CD4-positive, alpha-beta T cell (primary cell): ENCODE measurements at regions not wholly inside any gene's neighbourhood (a gene's known extent, or its start where the extent isn't known, plus 50 kb on each side); places are given as distances from the start of the nearest gene placed in this dataset.

Experiments
- ATAC-seq: fragments of 200-7000 bp; cut with Tn5 transposase; one replicate; pipeline ENCODE4 v1.10.0; 2022; ENCODE audit warnings: mild to moderate bottlenecking; ENCODE audit not compliant: poor library complexity
- CTCF ChIA-PET: fragments of 350-600 bp; sonication (Branson Sonifier 250); formaldehyde crosslinking; loops from one replicate; lab custom pipeline; 2021; ENCODE audit warnings: antibody characterized with exemption, inconsistent platforms; lab: Charles Lee
- POLR2A ChIA-PET: fragments of 350-600 bp; sonication (Branson Sonifier 250); formaldehyde crosslinking; loops from one replicate; lab custom pipeline; 2021; ENCODE audit warnings: antibody characterized with exemption, inconsistent platforms; lab: Charles Lee
- DNase-seq, 14 experiments: peaks; one replicate each; pipeline ENCODE4 v3.0.0-alpha.2; 2013 to 2020; ENCODE audit warnings: mixed read lengths in 2 of 14
- H3K27ac ChIP-seq, 2 donors: one replicate each; pipeline versions ENCODE4 v1.5.1 to v1.7.0; 2013; ENCODE audit warnings: low read length in 2 of 2, low read depth in 1 of 2, mild to moderate bottlenecking in 1 of 2
- H3K27me3 ChIP-seq, 2 experiments: 1 replicate in 1 of 2; 2 replicates in 1 of 2; pipeline versions ENCODE4 v1.6.1 to v1.7.0; 2013; ENCODE audit warnings: low read length in 2 of 2, control low read depth in 1 of 2, mild to moderate bottlenecking in 1 of 2, moderate library complexity in 1 of 2; ENCODE audit not compliant: insufficient read depth in 2 of 2, control insufficient read depth in 1 of 2
- H3K36me3 ChIP-seq: one replicate; pipeline ENCODE4 v1.6.1; 2013; ENCODE audit warnings: low read length, control low read depth; ENCODE audit not compliant: insufficient read depth
- H3K4me1 ChIP-seq: one replicate; pipeline ENCODE4 v1.6.1; 2013; ENCODE audit warnings: low read length, control low read depth; ENCODE audit not compliant: insufficient read depth
- H3K4me3 ChIP-seq: one replicate; pipeline ENCODE4 v1.5.1; 2013; ENCODE audit warnings: mild to moderate bottlenecking, low read length, moderate library complexity
- H3K9me3 ChIP-seq, 2 experiments: 1 replicate in 1 of 2; 2 replicates in 1 of 2; pipeline versions ENCODE4 v1.6.1 to v1.7.0; 2013; ENCODE audit warnings: low read length in 2 of 2, mild to moderate bottlenecking in 2 of 2, control low read depth in 1 of 2, moderate library complexity in 1 of 2; ENCODE audit not compliant: control insufficient read depth in 1 of 2, insufficient read depth in 1 of 2
- H3K27ac Mint-ChIP-seq: one replicate; pipeline ENCODE4 v1.8.0; 2020; ENCODE audit warnings: mixed read lengths
- H3K27me3 Mint-ChIP-seq: one replicate; pipeline ENCODE4 v1.8.0; 2021; ENCODE audit warnings: mixed read lengths
- H3K36me3 Mint-ChIP-seq: one replicate; pipeline ENCODE4 v1.8.0; 2021; ENCODE audit warnings: low read depth, mixed read lengths
- H3K4me1 Mint-ChIP-seq: one replicate; pipeline ENCODE4 v1.8.0; 2021; ENCODE audit warnings: low read depth, mixed read lengths
- H3K4me3 Mint-ChIP-seq: one replicate; pipeline ENCODE4 v1.8.0; 2020; ENCODE audit warnings: mild to moderate bottlenecking, mixed read lengths
- H3K9me3 Mint-ChIP-seq: one replicate; pipeline ENCODE4 v1.8.0; 2020; ENCODE audit warnings: mixed read lengths
- intact Hi-C, 2 experiments: fragments of 100-400 bp; cut with DNase I in 1 of 2; cut with micrococcal nuclease in 1 of 2; formaldehyde crosslinking; loops; one replicate each; pipeline versions ENCODE4 v1.15.1 to v1.9.0; 2023 to 2025; cut with DNase I, micrococcal nuclease
- TF ChIP-seq, protein P1 (sequence below): fragments of 200-600 bp; IDR thresholded peaks from one replicate; pipeline ENCODE4 v1.8.0; 2022; ENCODE audit warnings: antibody characterized with exemption, mild to moderate bottlenecking

DNA sequence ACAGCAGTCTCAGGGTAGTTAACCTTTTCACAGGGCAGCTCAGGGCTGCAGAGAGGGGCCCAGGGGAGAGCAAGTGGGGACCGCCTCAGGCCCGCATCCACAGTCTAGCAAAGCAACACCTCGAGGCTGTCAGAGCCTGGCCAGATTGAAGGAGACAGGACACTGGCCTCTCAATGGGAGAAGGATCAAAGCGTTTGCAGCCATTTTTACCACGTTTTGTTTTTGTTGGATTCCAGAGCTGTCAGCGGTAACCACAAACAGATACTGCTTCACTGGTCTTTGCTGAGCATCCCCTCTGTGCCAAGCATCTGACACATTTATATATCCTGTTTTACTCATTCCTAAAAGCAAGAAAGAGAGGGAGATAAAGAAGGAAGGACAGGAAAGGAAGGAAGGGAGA lies 153.8 kb downstream of the SHQ1 start:
- Mint-ChIP-seq H3K27me3 (no peaks in the 10 kb centered on the region), H3K36me3 (no peaks in the 10 kb centered on the region), H3K4me1 (no peaks in the 10 kb centered on the region), H3K9me3 (no peaks in the 10 kb centered on the region), H3K27ac (no peak overlapping the region), H3K4me3 (no peak overlapping the region)
- no peak overlapping the region for H3K4me3 ChIP-seq
- TF ChIP-seq, protein P1, sequence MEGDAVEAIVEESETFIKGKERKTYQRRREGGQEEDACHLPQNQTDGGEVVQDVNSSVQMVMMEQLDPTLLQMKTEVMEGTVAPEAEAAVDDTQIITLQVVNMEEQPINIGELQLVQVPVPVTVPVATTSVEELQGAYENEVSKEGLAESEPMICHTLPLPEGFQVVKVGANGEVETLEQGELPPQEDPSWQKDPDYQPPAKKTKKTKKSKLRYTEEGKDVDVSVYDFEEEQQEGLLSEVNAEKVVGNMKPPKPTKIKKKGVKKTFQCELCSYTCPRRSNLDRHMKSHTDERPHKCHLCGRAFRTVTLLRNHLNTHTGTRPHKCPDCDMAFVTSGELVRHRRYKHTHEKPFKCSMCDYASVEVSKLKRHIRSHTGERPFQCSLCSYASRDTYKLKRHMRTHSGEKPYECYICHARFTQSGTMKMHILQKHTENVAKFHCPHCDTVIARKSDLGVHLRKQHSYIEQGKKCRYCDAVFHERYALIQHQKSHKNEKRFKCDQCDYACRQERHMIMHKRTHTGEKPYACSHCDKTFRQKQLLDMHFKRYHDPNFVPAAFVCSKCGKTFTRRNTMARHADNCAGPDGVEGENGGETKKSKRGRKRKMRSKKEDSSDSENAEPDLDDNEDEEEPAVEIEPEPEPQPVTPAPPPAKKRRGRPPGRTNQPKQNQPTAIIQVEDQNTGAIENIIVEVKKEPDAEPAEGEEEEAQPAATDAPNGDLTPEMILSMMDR: no peak
- ChIA-PET POLR2A (no interaction called here), CTCF (no interaction called here)
- DNase-seq (no peak), ATAC-seq (no peak)
- H3K4me1 ChIP-seq: no peaks in the 10 kb centered on the region
- H3K27ac ChIP-seq: no peak overlapping the region
- intact Hi-C loops: no loop called here
- no peaks in the 10 kb centered on the region for H3K9me3 ChIP-seq
- no peaks in the 10 kb centered on the region for H3K27me3 ChIP-seq
- H3K36me3 ChIP-seq: no peaks in the 10 kb centered on the region

DNA sequence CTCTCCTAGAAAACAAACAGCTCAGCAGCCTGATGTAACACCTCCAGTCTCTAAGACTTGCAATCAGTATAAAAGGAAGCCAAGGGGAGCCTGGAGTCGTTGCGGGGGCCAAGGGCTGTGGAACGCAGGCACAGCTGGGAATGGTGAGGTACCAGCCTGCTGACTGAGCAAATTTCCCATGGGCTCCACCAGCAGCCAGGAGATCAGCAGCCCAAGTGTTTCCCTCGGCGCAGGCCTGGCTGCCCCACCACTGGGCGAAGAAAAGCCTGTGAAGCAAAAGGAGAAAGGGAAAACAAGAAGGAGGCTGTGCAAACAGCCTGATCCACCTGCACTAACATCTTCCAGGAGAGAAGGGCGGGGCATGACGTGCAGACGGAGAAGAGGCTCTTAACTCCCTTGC lies 155.3 kb downstream of the SHQ1 start:
- Mint-ChIP-seq H3K27ac (no peak overlapping the region), H3K4me3 (no peak overlapping the region), H3K27me3 (no peaks in the 10 kb centered on the region), H3K9me3 (no peaks in the 10 kb centered on the region), H3K4me1 (no peaks in the 10 kb centered on the region), H3K36me3 (no peaks in the 10 kb centered on the region)
- no peaks in the 10 kb centered on the region for H3K4me1 ChIP-seq
- no peak overlapping the region for H3K4me3 ChIP-seq
- no peak for DNase-seq
- no peaks in the 10 kb centered on the region for H3K36me3 ChIP-seq
- H3K27me3 ChIP-seq: no peaks in the 10 kb centered on the region
- no peak overlapping the region for H3K27ac ChIP-seq
- ChIA-PET POLR2A (no interaction called here), CTCF (no interaction called here)
- no peak for ATAC-seq
- TF ChIP-seq, protein P1: no peak
- intact Hi-C loops: no loop called here
- H3K9me3 ChIP-seq: no peaks in the 10 kb centered on the region

DNA sequence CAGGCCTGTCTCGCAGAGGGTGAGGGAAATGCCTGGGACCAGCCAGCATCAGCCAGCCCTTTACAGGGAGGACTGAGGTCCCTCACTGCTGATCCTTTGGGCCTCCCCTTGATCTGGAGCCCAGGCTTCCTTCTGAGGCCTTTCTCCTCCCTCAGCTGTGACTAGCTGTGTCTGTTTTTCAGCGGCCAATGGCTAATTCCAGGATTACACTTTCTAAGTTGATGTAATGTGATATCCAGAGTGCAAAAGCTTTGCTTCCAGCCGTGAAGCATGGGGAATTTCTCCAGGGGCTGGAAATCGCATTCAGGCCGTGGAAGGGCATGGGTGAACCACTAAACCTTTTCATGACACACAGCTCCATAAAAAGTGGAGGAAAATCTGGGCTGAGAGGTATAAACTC lies 157.6 kb downstream of the SHQ1 start:
- POLR2A ChIA-PET: interaction anchor here (0.6 kb wide), 1 partner anchor 15 kb away, joined by 4 read pairs; no protein-coding TSS in a partner anchor
- Histone ChIP-seq H3K36me3 (no peaks in the 10 kb centered on the region), H3K4me3 (no peak overlapping the region), H3K9me3 (no peaks in the 10 kb centered on the region), H3K4me1 (no peaks in the 10 kb centered on the region), H3K27ac (no peak overlapping the region), H3K27me3 (no peaks in the 10 kb centered on the region)
- intact Hi-C loops: no loop called here
- no peak overlapping the region for H3K27ac Mint-ChIP-seq
- H3K4me1 Mint-ChIP-seq: no peaks in the 10 kb centered on the region
- CTCF ChIA-PET: no interaction called here
- H3K4me3 Mint-ChIP-seq: no peak overlapping the region
- ATAC-seq: no peak
- TF ChIP-seq, protein P1: no peak
- no peaks in the 10 kb centered on the region for H3K9me3 Mint-ChIP-seq
- H3K36me3 Mint-ChIP-seq: no peaks in the 10 kb centered on the region
- DNase-seq: no peak
- no peaks in the 10 kb centered on the region for H3K27me3 Mint-ChIP-seq
